A549 (cell line): ENCODE measurements at regions not wholly inside any gene's neighbourhood (a gene's known extent, or its start where the extent isn't known, plus 50 kb on each side); places are given as distances from the start of the nearest gene placed in this dataset.

Source experiments
- CEBPB ChIP-seq, 2 experiments: fragments of >200 bp in 1 of 2; sonication (Bioruptor Twin) in 1 of 2; formaldehyde crosslinking in 1 of 2; IDR thresholded peaks; 2 replicates each; pipeline ENCODE4 v1.6.1; 2012 to 2016
- CHD2 ChIP-seq: fragments of 150-350 bp; IDR thresholded peaks from 2 replicates; pipeline ENCODE4 v1.6.1; 2014; ENCODE audit warnings: low read length; ENCODE audit not compliant: partially characterized antibody
- EP300 ChIP-seq, 2 experiments: fragments of >200 bp; sonication (Bioruptor Twin); formaldehyde crosslinking; IDR thresholded peaks; 2 replicates in 1 of 2; 3 replicates in 1 of 2; pipeline ENCODE4 v1.6.1; 2016 to 2017
- KDM5A ChIP-seq: fragments of 200-600 bp; sonication (generic); IDR thresholded peaks from 2 replicates; pipeline ENCODE4 v1.6.1; 2016; ENCODE audit warnings: antibody characterized with exemption, mild to moderate bottlenecking
- MAX ChIP-seq: IDR thresholded peaks from 2 replicates; pipeline ENCODE4 v1.6.1; 2012
- POLR2A ChIP-seq: IDR thresholded peaks from 2 replicates; pipeline ENCODE4 v1.6.1; 2012; ENCODE audit warnings: mild to moderate bottlenecking, low read length
- SMC3 ChIP-seq: fragments of >200 bp; sonication (Bioruptor Twin); formaldehyde crosslinking; IDR thresholded peaks from 3 replicates; pipeline ENCODE4 v1.6.1; 2018; ENCODE audit warnings: inconsistent platforms
- USF2 ChIP-seq: fragments of 450-650 bp; IDR thresholded peaks from 2 replicates; pipeline ENCODE4 v1.6.1; 2014; ENCODE audit warnings: antibody characterized with exemption
- TF ChIP-seq, protein P1 (sequence below): fragments of >200 bp; sonication (Bioruptor Twin); formaldehyde crosslinking; IDR thresholded peaks from 3 replicates; pipeline ENCODE4 v1.5.1; 2016

- TF ChIP-seq EP300 (IDR thresholded peaks at IDR 0.05), result no peak
- no peak for TF ChIP-seq KDM5A
- TF ChIP-seq, protein P1, sequence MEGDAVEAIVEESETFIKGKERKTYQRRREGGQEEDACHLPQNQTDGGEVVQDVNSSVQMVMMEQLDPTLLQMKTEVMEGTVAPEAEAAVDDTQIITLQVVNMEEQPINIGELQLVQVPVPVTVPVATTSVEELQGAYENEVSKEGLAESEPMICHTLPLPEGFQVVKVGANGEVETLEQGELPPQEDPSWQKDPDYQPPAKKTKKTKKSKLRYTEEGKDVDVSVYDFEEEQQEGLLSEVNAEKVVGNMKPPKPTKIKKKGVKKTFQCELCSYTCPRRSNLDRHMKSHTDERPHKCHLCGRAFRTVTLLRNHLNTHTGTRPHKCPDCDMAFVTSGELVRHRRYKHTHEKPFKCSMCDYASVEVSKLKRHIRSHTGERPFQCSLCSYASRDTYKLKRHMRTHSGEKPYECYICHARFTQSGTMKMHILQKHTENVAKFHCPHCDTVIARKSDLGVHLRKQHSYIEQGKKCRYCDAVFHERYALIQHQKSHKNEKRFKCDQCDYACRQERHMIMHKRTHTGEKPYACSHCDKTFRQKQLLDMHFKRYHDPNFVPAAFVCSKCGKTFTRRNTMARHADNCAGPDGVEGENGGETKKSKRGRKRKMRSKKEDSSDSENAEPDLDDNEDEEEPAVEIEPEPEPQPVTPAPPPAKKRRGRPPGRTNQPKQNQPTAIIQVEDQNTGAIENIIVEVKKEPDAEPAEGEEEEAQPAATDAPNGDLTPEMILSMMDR, result no peak
- no peak for TF ChIP-seq CHD2
- TF ChIP-seq POLR2A, result no peak
- TF ChIP-seq MAX, result no peak
- no peak for TF ChIP-seq USF2
- no peak for TF ChIP-seq SMC3
- TF ChIP-seq CEBPB (IDR thresholded peaks at IDR 0.05), result no peak
Observed at GRCh38 chr1:60695716-60696171, 386.6 kb upstream of the NFIA start.
